Fibroblast of skin of left biceps (primary cell): ENCODE measurements at regions not wholly inside any gene's neighbourhood (a gene's known extent, or its start where the extent isn't known, plus 50 kb on each side); places are given as distances from the start of the nearest gene placed in this dataset.
A peak's percentile ranks its signal among the peaks of the same experiment; 100 is the strongest.

Experiments
- DNase-seq, 2 experiments: peaks; one replicate each; pipeline ENCODE4 v3.0.0-alpha.2; 2013; ENCODE audit warnings: low read depth in 2 of 2

- DNase-seq = no peak
These were observed 216.6 kb downstream of the SH3BP4 start for GRCh38 chr2:235168174-235168979.

GRCh38 chr2:235170016-235170415, 218.2 kb downstream of the SH3BP4 start:
- peak; percentile 38 to 50 for DNase-seq

- DNase-seq = peak; percentile 39 to 45
These were observed 219.0 kb downstream of the SH3BP4 start for GRCh38 chr2:235170536-235171521.

- DNase-seq = peak; percentile 62 to 70
These were observed 219.8 kb downstream of the SH3BP4 start for GRCh38 chr2:235171550-235172031.

- DNase-seq = no peak
These were observed 228.8 kb downstream of the SH3BP4 start for GRCh38 chr2:235180642-235181041.

GRCh38 chr2:235183786-235184185, 232.0 kb downstream of the SH3BP4 start:
- DNase-seq = no peak

- no peak for DNase-seq
These were observed 236.0 kb downstream of the SH3BP4 start for GRCh38 chr2:235187806-235188205.

- DNase-seq = no peak
These were observed 239.7 kb downstream of the SH3BP4 start for GRCh38 chr2:235191486-235191885.

GRCh38 chr2:235191978-235192377, 240.2 kb downstream of the SH3BP4 start:
- no peak for DNase-seq

- no peak for DNase-seq
These were observed 242.5 kb downstream of the SH3BP4 start for GRCh38 chr2:235194351-235194750.

GRCh38 chr2:235194836-235195235, 243.0 kb downstream of the SH3BP4 start:
- no peak for DNase-seq

GRCh38 chr2:235195921-235196320, 244.1 kb downstream of the SH3BP4 start:
- no peak for DNase-seq

GRCh38 chr2:235199128-235199527, 247.3 kb downstream of the SH3BP4 start:
- no peak for DNase-seq

- no peak for DNase-seq
These were observed 248.4 kb downstream of the SH3BP4 start for GRCh38 chr2:235200216-235200615.

GRCh38 chr2:235201756-235202155, 249.9 kb downstream of the SH3BP4 start:
- no peak for DNase-seq

- DNase-seq = no peak
These were observed 253.1 kb downstream of the SH3BP4 start for GRCh38 chr2:235204948-235205347.

- DNase-seq = no peak
These were observed 254.6 kb downstream of the SH3BP4 start for GRCh38 chr2:235206399-235206798.

- DNase-seq = no peak
These were observed 255.3 kb downstream of the SH3BP4 start for GRCh38 chr2:235206980-235207579.

- no peak for DNase-seq
These were observed 259.2 kb downstream of the SH3BP4 start for GRCh38 chr2:235211056-235211455.

- DNase-seq = no peak
These were observed 260.8 kb downstream of the SH3BP4 start for GRCh38 chr2:235212501-235213158.

- no peak for DNase-seq
These were observed 263.4 kb downstream of the SH3BP4 start for GRCh38 chr2:235215248-235215647.
